Progenitor cell of endocrine pancreas (in vitro differentiated cells): ENCODE measurements at regions not wholly inside any gene's neighbourhood (a gene's known extent, or its start where the extent isn't known, plus 50 kb on each side); places are given as distances from the start of the nearest gene placed in this dataset.
A peak's percentile ranks its signal among the peaks of the same experiment; 100 is the strongest.

ENCODE experiments used
- DNase-seq: peaks from one replicate; pipeline ENCODE4 v3.0.0; 2021; ENCODE audit warnings: low spot score; ENCODE audit not compliant: unreplicated experiment
- H3K27ac Mint-ChIP-seq: 2 replicates; pipeline ENCODE4 v1.8.0; 2021; ENCODE audit warnings: mild to moderate bottlenecking, moderate library complexity, mixed read lengths
- H3K27me3 Mint-ChIP-seq: 2 replicates; pipeline ENCODE4 v1.8.0; 2021; ENCODE audit warnings: mixed read lengths
- H3K36me3 Mint-ChIP-seq: 2 replicates; pipeline ENCODE4 v1.8.0; 2022; ENCODE audit warnings: mixed read lengths; ENCODE audit not compliant: insufficient read depth
- H3K4me1 Mint-ChIP-seq: 2 replicates; pipeline ENCODE4 v1.8.0; 2021; ENCODE audit warnings: low read depth, mixed read lengths
- H3K4me3 Mint-ChIP-seq: 2 replicates; pipeline ENCODE4 v1.8.0; 2021; ENCODE audit warnings: low read depth, mild to moderate bottlenecking, moderate library complexity, mixed read lengths
- H3K9me3 Mint-ChIP-seq: 2 replicates; pipeline ENCODE4 v1.8.0; 2021; ENCODE audit warnings: low read depth, mixed read lengths
- TF ChIP-seq, protein P1 (sequence below): fragments of 200-600 bp; sonication (generic); IDR thresholded peaks from one replicate; pipeline ENCODE4 v1.5.0; 2021; ENCODE audit warnings: antibody characterized with exemption, mild to moderate bottlenecking; ENCODE audit not compliant: unreplicated experiment

DNA sequence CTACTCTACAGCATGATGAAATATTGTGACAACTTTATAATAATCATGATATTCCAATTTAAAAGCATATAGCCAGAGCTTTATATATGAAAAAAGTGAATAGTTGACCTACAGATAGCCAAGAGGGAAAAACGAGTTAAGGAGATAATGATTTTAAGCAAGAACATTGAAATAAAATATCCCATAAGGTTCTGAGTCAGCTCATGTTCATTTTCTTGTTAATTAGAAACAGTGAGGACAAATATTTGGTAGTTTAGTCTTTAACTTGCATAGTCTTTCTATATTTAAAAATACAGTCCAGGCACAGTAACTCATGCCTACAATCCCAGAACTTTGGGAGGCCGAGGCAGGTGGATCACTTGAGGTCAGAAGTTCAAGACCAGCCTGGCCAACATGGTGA is 55.8 kb upstream of the CDH6 start:
- Mint-ChIP-seq H3K36me3 (no peaks in the 10 kb centered on the region), H3K27me3 (no peaks in the 10 kb centered on the region), H3K9me3 (no peaks in the 10 kb centered on the region), H3K27ac (no peak overlapping the region), H3K4me3 (no peak overlapping the region), H3K4me1 (peaks cover 2% of the 10 kb centered on the region)
- TF ChIP-seq, protein P1, sequence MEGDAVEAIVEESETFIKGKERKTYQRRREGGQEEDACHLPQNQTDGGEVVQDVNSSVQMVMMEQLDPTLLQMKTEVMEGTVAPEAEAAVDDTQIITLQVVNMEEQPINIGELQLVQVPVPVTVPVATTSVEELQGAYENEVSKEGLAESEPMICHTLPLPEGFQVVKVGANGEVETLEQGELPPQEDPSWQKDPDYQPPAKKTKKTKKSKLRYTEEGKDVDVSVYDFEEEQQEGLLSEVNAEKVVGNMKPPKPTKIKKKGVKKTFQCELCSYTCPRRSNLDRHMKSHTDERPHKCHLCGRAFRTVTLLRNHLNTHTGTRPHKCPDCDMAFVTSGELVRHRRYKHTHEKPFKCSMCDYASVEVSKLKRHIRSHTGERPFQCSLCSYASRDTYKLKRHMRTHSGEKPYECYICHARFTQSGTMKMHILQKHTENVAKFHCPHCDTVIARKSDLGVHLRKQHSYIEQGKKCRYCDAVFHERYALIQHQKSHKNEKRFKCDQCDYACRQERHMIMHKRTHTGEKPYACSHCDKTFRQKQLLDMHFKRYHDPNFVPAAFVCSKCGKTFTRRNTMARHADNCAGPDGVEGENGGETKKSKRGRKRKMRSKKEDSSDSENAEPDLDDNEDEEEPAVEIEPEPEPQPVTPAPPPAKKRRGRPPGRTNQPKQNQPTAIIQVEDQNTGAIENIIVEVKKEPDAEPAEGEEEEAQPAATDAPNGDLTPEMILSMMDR, result no peak
- no peak for DNase-seq

DNA sequence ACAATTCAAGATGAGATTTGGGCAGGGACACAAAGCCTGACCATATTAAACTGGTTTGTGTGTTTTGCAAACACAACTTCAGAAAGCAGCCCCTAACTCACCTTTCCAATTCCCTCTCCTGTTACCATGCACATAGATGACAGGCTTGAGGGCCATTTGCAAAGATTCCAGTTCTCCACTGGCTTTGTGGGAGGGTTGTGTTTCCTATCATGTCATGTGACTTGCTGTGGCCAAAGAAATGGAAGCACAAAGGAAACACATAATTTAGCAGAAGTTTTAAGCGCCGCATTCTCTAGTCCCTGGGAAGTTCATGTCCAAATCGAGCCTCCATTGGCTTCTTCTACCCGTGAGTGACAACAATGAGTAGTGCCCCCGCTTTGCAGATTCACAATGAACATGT is 57.9 kb upstream of the CDH6 start:
- Mint-ChIP-seq H3K36me3 (no peaks in the 10 kb centered on the region), H3K27ac (no peak overlapping the region), H3K9me3 (no peaks in the 10 kb centered on the region), H3K27me3 (no peaks in the 10 kb centered on the region), H3K4me1 (peaks cover 7% of the 10 kb centered on the region), H3K4me3 (no peak overlapping the region)
- DNase-seq, result no peak
- TF ChIP-seq, protein P1, result no peak

DNA sequence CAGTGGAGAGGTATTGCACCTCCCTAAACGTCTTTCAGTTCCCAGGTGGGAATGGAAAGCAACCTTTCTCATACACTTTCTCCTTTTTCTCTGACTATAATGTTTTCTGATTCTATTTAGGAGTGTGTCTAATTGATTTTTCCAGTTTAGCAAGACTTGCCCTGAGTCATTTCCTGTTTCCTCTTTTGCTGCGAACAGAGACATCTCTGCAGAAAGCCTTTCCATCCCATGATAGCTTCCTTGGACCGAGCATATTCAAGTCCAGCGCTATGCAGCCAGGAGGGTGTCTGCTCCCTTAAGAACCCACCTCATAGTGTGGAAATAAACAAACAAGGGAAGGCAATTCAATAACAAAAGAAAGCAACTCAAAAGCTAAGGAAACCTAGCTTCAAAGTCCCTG is 60.0 kb upstream of the CDH6 start:
- TF ChIP-seq, protein P1, result no peak
- Mint-ChIP-seq H3K9me3 (no peaks in the 10 kb centered on the region), H3K4me1 (peaks cover 7% of the 10 kb centered on the region), H3K4me3 (no peak overlapping the region), H3K36me3 (no peaks in the 10 kb centered on the region), H3K27me3 (no peaks in the 10 kb centered on the region), H3K27ac (peak overlapping the region; percentile 7)
- no peak for DNase-seq

DNA sequence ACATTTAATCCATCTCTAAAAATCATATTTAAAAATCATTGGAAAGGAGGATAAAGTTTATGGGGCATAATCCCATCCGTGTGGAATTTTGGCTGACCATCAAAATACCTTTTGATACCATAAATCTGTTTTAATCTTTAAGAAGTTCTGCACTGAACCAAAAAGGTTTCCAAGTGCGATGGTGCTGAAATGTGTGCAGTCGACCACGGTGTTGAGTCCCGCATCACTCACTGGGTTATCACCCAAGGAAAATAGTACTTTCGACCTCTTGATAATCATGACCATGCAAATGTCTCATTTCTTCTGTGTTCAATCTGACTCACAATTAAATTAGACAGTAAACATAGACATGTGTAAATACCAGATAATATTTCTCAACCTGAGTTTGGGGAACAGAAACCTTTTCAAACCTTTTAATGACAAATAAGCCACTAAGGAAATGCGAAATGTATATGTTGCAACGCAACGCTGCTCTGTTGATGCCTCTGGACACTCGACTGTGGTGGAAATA is 62.0 kb upstream of the CDH6 start:
- Mint-ChIP-seq H3K9me3 (peaks cover 6% of the 10 kb centered on the region), H3K4me1 (peaks cover 7% of the 10 kb centered on the region), H3K27ac (no peak overlapping the region), H3K36me3 (no peaks in the 10 kb centered on the region), H3K4me3 (no peak overlapping the region), H3K27me3 (no peaks in the 10 kb centered on the region)
- DNase-seq, result no peak
- TF ChIP-seq, protein P1, result no peak

DNA sequence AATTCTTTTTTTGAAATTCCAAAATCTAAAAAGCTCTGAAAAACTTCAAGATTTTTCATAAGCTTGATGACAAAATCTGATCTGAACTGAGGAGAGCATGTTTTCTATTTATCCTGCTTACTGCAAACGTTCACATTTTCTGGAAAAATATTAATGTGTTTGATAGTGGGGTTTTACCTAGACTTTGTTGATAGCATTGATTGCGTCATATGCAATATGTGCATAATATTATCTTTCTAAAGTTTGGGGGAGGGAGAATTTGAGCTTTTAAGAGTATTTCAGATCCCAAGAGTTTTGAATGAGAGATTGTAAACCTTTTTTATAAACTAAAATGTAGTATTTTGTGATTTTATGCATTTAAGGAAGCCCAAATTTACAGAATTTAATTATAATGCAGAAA is 62.8 kb upstream of the CDH6 start:
- Mint-ChIP-seq H3K4me1 (peaks cover 7% of the 10 kb centered on the region), H3K27ac (no peak overlapping the region), H3K27me3 (no peaks in the 10 kb centered on the region), H3K36me3 (no peaks in the 10 kb centered on the region), H3K4me3 (no peak overlapping the region), H3K9me3 (peaks cover 10% of the 10 kb centered on the region)
- TF ChIP-seq, protein P1, result no peak
- DNase-seq, result no peak
